Esophagus mucosa (tissue), 1 donor: ENCODE measurements at regions not wholly inside any gene's neighbourhood (a gene's known extent, or its start where the extent isn't known, plus 50 kb on each side); places are given as distances from the start of the nearest gene placed in this dataset.
"Not testable (repeated sequence)": the region's sequence is repeated elsewhere in the genome, so short reads cannot be mapped to it uniquely, and the experiment has no call there.

Source experiments
- ATAC-seq: fragments of 200-7000 bp; cut with Tn5 transposase; one replicate; pipeline ENCODE4 v1.9.1; 2020
- donor health status: DM: yes; HTN: yes; CAD: no.

- ATAC-seq = no peak
These were observed 109.3 kb downstream of the PRKAB2 start for GRCh38 chr1:147062956-147063355.

- ATAC-seq = not testable (repeated sequence)
These were observed 110.4 kb downstream of the PRKAB2 start for GRCh38 chr1:147061880-147062279.

GRCh38 chr1:147053269-147053668, 115.1 kb downstream of the NBPF12 start:
- no peak for ATAC-seq

- ATAC-seq = no peak
These were observed 114.6 kb downstream of the NBPF12 start for GRCh38 chr1:147052677-147053076.

GRCh38 chr1:147052143-147052542, 114.0 kb downstream of the NBPF12 start:
- no peak for ATAC-seq

GRCh38 chr1:147051136-147051535, 113.0 kb downstream of the NBPF12 start:
- ATAC-seq = no peak

GRCh38 chr1:147050654-147051053, 112.5 kb downstream of the NBPF12 start:
- ATAC-seq = no peak

- ATAC-seq = not testable (repeated sequence)
These were observed 108.8 kb downstream of the NBPF12 start for GRCh38 chr1:147046863-147047394.

GRCh38 chr1:147046189-147046862, 108.2 kb downstream of the NBPF12 start:
- no peak for ATAC-seq
